ENCODE measurements at regions not wholly inside any gene's neighbourhood (a gene's known extent, or its start where the extent isn't known, plus 50 kb on each side); places are given as distances from the start of the nearest gene placed in this dataset.

GRCh38 chr3:152100491-152101132 lies 168.1 kb upstream of the MBNL1 start:
- H2AFZ ChIP-seq (ENCODE audit: low read length) = no peak overlapping the region
- no peaks in the 10 kb centered on the region for H3K36me3 ChIP-seq (ENCODE audit: insufficient read depth, low read length)
- DNase-seq (ENCODE audit: insufficient read length, low spot score, missing footprints) = no peak
- H3K4me1 ChIP-seq (ENCODE audit: insufficient read depth, low read length) = no peaks in the 10 kb centered on the region
- no peak overlapping the region for H3K4me3 ChIP-seq (ENCODE audit: insufficient read depth, low read length)
- no peak for TF ChIP-seq CTCF (IDR thresholded peaks at IDR 0.05; ENCODE audit: extremely low read depth, low read depth, low read length)
- H3K27me3 ChIP-seq (ENCODE audit: insufficient read depth, low read length) = no peaks in the 10 kb centered on the region
- no peak overlapping the region for H3K27ac ChIP-seq (ENCODE audit: low read depth, low read length)
- H3K4me2 ChIP-seq (ENCODE audit: insufficient read depth, low read length) = no peak overlapping the region
- H4K20me1 ChIP-seq (ENCODE audit: insufficient read depth, low read length) = no peaks in the 10 kb centered on the region
- H3K79me2 ChIP-seq (ENCODE audit: insufficient read depth, low read length) = no peaks in the 10 kb centered on the region
- no peaks in the 10 kb centered on the region for H3K9me3 ChIP-seq (ENCODE audit: low read depth, low read length)

GRCh38 chr3:152102410-152102809 lies 166.3 kb upstream of the MBNL1 start:
- H3K36me3 ChIP-seq (ENCODE audit: insufficient read depth, low read length) = no peaks in the 10 kb centered on the region
- no peaks in the 10 kb centered on the region for H3K79me2 ChIP-seq (ENCODE audit: insufficient read depth, low read length)
- no peak for TF ChIP-seq CTCF (IDR thresholded peaks at IDR 0.05; ENCODE audit: extremely low read depth, low read depth, low read length)
- no peak overlapping the region for H2AFZ ChIP-seq (ENCODE audit: low read length)
- H3K9me3 ChIP-seq (ENCODE audit: low read depth, low read length) = no peaks in the 10 kb centered on the region
- DNase-seq (ENCODE audit: insufficient read length, low spot score, missing footprints) = no peak
- H3K4me2 ChIP-seq (ENCODE audit: insufficient read depth, low read length) = no peak overlapping the region
- H3K27me3 ChIP-seq (ENCODE audit: insufficient read depth, low read length) = no peaks in the 10 kb centered on the region
- no peaks in the 10 kb centered on the region for H3K4me1 ChIP-seq (ENCODE audit: insufficient read depth, low read length)
- no peak overlapping the region for H3K27ac ChIP-seq (ENCODE audit: low read depth, low read length)
- H3K4me3 ChIP-seq (ENCODE audit: insufficient read depth, low read length) = no peak overlapping the region
- no peaks in the 10 kb centered on the region for H4K20me1 ChIP-seq (ENCODE audit: insufficient read depth, low read length)

GRCh38 chr3:152103257-152103656 lies 165.5 kb upstream of the MBNL1 start:
- H3K4me1 ChIP-seq (ENCODE audit: insufficient read depth, low read length) = no peaks in the 10 kb centered on the region
- H3K4me2 ChIP-seq (ENCODE audit: insufficient read depth, low read length) = no peak overlapping the region
- H3K9me3 ChIP-seq (ENCODE audit: low read depth, low read length) = no peaks in the 10 kb centered on the region
- H2AFZ ChIP-seq (ENCODE audit: low read length) = no peak overlapping the region
- no peaks in the 10 kb centered on the region for H3K79me2 ChIP-seq (ENCODE audit: insufficient read depth, low read length)
- H3K27me3 ChIP-seq (ENCODE audit: insufficient read depth, low read length) = no peaks in the 10 kb centered on the region
- no peak for TF ChIP-seq CTCF (IDR thresholded peaks at IDR 0.05; ENCODE audit: extremely low read depth, low read depth, low read length)
- no peak for DNase-seq (ENCODE audit: insufficient read length, low spot score, missing footprints)
- no peak overlapping the region for H3K4me3 ChIP-seq (ENCODE audit: insufficient read depth, low read length)
- no peaks in the 10 kb centered on the region for H4K20me1 ChIP-seq (ENCODE audit: insufficient read depth, low read length)
- no peak overlapping the region for H3K27ac ChIP-seq (ENCODE audit: low read depth, low read length)
- H3K36me3 ChIP-seq (ENCODE audit: insufficient read depth, low read length) = no peaks in the 10 kb centered on the region

- TF ChIP-seq CTCF (IDR thresholded peaks at IDR 0.05; ENCODE audit: extremely low read depth, low read depth, low read length) = no peak
- no peak overlapping the region for H3K4me2 ChIP-seq (ENCODE audit: insufficient read depth, low read length)
- peak overlapping the region; percentile 20 for H2AFZ ChIP-seq (ENCODE audit: low read length)
- no peak overlapping the region for H3K27ac ChIP-seq (ENCODE audit: low read depth, low read length)
- H3K4me3 ChIP-seq (ENCODE audit: insufficient read depth, low read length) = no peak overlapping the region
- no peaks in the 10 kb centered on the region for H4K20me1 ChIP-seq (ENCODE audit: insufficient read depth, low read length)
- no peaks in the 10 kb centered on the region for H3K4me1 ChIP-seq (ENCODE audit: insufficient read depth, low read length)
- DNase-seq (ENCODE audit: insufficient read length, low spot score, missing footprints) = no peak
- no peaks in the 10 kb centered on the region for H3K79me2 ChIP-seq (ENCODE audit: insufficient read depth, low read length)
- H3K27me3 ChIP-seq (ENCODE audit: insufficient read depth, low read length) = no peaks in the 10 kb centered on the region
- no peaks in the 10 kb centered on the region for H3K36me3 ChIP-seq (ENCODE audit: insufficient read depth, low read length)
- H3K9me3 ChIP-seq (ENCODE audit: low read depth, low read length) = no peaks in the 10 kb centered on the region
Observed at GRCh38 chr3:152104847-152105415, 163.8 kb upstream of the MBNL1 start.
